K562 (cell line): ENCODE measurements at regions not wholly inside any gene's neighbourhood (a gene's known extent, or its start where the extent isn't known, plus 50 kb on each side); places are given as distances from the start of the nearest gene placed in this dataset.

ENCODE experiments used
- ETS2 ChIP-seq: IDR thresholded peaks from 2 replicates; pipeline ENCODE4 v1.6.1; 2016; ENCODE audit warnings: borderline replicate concordance, missing genetic modification characterization, mild to moderate bottlenecking, moderate library complexity, missing compliant biosample characterization; ENCODE audit not compliant: poor library complexity, severe bottlenecking
- GATAD2B ChIP-seq: fragments of 450-650 bp; IDR thresholded peaks from 2 replicates; pipeline ENCODE4 v1.6.1; 2017; ENCODE audit warnings: mild to moderate bottlenecking, borderline replicate concordance
- RAD21 ChIP-seq, 2 experiments: fragments of 250-450 bp in 1 of 2; fragments of 450-650 bp in 1 of 2; sonication (Bioruptor Pico) in 1 of 2; formaldehyde crosslinking in 1 of 2; IDR thresholded peaks in 1 of 2; conservative IDR thresholded peaks in 1 of 2; 2 replicates each; pipeline versions ENCODE4 v1.4.0 to v1.8.0; 2020 to 2022; ENCODE audit warnings: mild to moderate bottlenecking in 2 of 2, moderate library complexity in 1 of 2
- RFX7 ChIP-seq: fragments of 250-450 bp; sonication (Bioruptor Pico); IDR thresholded peaks from 2 replicates; pipeline ENCODE4 v1.5.1; 2021; ENCODE audit warnings: mild to moderate bottlenecking
- ZFP1 ChIP-seq: fragments of 450-650 bp; formaldehyde crosslinking; IDR thresholded peaks from 2 replicates; pipeline ENCODE4 v1.4.0; 2020; ENCODE audit warnings: mild to moderate bottlenecking, mixed read lengths
- TF ChIP-seq, protein P1 (sequence below), 3 experiments: fragments of 200-800 bp in 1 of 3; fragments of 250-450 bp in 1 of 3; fragments of 450-650 bp in 1 of 3; sonication (Bioruptor Pico) in 1 of 3; sonication (Bioruptor generic) in 1 of 3; formaldehyde crosslinking in 1 of 3; IDR thresholded peaks; 2 replicates each; pipeline versions ENCODE4 v1.6.1 to v1.8.0; 2016 to 2022; ENCODE audit warnings: mild to moderate bottlenecking in 2 of 3, missing genetic modification characterization in 2 of 3, missing compliant biosample characterization in 1 of 3, moderate library complexity in 1 of 3
- TF ChIP-seq, protein P2 (sequence below): fragments of 200-800 bp; sonication (Bioruptor generic); IDR thresholded peaks from 2 replicates; pipeline ENCODE4 v1.6.1; 2017; ENCODE audit warnings: missing genetic modification characterization, missing compliant biosample characterization
- TF ChIP-seq, protein P3 (sequence below): fragments of 450-650 bp; formaldehyde crosslinking; IDR thresholded peaks from 2 replicates; pipeline ENCODE4 v1.4.0; 2020; ENCODE audit warnings: mild to moderate bottlenecking, moderate library complexity
- TF ChIP-seq, protein P4 (sequence below), 2 experiments: fragments of 450-650 bp; formaldehyde crosslinking in 1 of 2; IDR thresholded peaks; 2 replicates each; pipeline versions ENCODE4 v1.4.0 to v1.6.1; 2014 to 2020; ENCODE audit warnings: mild to moderate bottlenecking in 2 of 2, borderline replicate concordance in 1 of 2, low read depth in 1 of 2

DNA sequence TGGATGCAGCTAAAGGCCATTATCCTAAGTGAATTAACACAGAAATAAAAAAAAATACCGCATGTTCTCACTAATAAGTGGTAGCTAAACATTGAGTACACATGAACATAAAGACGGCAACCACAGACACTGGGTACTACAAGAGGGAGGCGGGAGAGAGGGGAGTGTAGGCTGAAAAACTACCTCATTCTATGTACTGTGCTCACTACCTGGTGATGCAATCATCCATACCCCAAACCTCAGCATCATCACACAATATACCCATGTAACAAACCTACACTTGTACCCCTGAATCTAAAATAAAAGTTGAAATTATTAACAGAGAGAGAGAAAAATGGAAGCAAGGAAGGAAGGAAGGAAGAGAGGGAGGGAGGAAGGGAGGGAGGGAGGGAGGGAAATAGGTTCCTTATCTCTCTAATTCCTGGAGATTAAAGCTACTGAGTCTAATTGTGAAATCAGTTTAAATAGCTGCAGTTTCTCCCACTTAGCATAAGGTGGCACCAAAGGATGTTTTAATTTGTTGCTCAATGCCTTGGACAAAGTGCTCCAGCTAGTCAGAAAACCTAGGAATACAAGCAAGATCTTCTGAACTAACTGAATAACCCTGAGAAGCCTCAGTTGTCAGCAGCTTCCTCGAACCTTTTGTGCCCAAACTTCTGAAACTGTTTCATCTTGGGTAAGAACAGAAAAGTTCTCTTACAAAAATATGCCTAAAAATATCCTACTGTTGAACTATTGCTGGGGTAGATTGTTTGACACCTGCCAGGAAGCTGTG is 79.4 kb upstream of the ATP11B start (continued):
- TF ChIP-seq, protein P1, sequence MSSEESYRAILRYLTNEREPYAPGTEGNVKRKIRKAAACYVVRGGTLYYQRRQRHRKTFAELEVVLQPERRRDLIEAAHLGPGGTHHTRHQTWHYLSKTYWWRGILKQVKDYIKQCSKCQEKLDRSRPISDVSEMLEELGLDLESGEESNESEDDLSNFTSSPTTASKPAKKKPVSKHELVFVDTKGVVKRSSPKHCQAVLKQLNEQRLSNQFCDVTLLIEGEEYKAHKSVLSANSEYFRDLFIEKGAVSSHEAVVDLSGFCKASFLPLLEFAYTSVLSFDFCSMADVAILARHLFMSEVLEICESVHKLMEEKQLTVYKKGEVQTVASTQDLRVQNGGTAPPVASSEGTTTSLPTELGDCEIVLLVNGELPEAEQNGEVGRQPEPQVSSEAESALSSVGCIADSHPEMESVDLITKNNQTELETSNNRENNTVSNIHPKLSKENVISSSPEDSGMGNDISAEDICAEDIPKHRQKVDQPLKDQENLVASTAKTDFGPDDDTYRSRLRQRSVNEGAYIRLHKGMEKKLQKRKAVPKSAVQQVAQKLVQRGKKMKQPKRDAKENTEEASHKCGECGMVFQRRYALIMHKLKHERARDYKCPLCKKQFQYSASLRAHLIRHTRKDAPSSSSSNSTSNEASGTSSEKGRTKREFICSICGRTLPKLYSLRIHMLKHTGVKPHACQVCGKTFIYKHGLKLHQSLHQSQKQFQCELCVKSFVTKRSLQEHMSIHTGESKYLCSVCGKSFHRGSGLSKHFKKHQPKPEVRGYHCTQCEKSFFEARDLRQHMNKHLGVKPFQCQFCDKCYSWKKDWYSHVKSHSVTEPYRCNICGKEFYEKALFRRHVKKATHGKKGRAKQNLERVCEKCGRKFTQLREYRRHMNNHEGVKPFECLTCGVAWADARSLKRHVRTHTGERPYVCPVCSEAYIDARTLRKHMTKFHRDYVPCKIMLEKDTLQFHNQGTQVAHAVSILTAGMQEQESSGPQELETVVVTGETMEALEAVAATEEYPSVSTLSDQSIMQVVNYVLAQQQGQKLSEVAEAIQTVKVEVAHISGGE (CRISPR knock-in tag; IDR thresholded peaks at IDR 0.05): no peak
- no peak for TF ChIP-seq ETS2
- TF ChIP-seq, protein P2, sequence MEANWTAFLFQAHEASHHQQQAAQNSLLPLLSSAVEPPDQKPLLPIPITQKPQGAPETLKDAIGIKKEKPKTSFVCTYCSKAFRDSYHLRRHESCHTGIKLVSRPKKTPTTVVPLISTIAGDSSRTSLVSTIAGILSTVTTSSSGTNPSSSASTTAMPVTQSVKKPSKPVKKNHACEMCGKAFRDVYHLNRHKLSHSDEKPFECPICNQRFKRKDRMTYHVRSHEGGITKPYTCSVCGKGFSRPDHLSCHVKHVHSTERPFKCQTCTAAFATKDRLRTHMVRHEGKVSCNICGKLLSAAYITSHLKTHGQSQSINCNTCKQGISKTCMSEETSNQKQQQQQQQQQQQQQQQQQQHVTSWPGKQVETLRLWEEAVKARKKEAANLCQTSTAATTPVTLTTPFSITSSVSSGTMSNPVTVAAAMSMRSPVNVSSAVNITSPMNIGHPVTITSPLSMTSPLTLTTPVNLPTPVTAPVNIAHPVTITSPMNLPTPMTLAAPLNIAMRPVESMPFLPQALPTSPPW (CRISPR knock-in tag): no peak
- TF ChIP-seq RFX7 (CRISPR knock-in tag): no peak
- peak; percentile 88 to 91 for TF ChIP-seq RAD21 (CRISPR knock-in tag; conservative IDR thresholded peaks at IDR 0.05 in 1 of 2, IDR thresholded peaks at IDR 0.05 in 1 of 2)
- TF ChIP-seq, protein P3, sequence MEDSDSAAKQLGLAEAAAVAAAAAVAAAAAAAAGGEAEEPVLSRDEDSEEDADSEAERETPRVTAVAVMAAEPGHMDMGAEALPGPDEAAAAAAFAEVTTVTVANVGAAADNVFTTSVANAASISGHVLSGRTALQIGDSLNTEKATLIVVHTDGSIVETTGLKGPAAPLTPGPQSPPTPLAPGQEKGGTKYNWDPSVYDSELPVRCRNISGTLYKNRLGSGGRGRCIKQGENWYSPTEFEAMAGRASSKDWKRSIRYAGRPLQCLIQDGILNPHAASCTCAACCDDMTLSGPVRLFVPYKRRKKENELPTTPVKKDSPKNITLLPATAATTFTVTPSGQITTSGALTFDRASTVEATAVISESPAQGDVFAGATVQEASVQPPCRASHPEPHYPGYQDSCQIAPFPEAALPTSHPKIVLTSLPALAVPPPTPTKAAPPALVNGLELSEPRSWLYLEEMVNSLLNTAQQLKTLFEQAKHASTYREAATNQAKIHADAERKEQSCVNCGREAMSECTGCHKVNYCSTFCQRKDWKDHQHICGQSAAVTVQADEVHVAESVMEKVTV (CRISPR knock-in tag): peak; percentile 83
- no peak for TF ChIP-seq ZFP1 (CRISPR knock-in tag)
- TF ChIP-seq, protein P4, sequence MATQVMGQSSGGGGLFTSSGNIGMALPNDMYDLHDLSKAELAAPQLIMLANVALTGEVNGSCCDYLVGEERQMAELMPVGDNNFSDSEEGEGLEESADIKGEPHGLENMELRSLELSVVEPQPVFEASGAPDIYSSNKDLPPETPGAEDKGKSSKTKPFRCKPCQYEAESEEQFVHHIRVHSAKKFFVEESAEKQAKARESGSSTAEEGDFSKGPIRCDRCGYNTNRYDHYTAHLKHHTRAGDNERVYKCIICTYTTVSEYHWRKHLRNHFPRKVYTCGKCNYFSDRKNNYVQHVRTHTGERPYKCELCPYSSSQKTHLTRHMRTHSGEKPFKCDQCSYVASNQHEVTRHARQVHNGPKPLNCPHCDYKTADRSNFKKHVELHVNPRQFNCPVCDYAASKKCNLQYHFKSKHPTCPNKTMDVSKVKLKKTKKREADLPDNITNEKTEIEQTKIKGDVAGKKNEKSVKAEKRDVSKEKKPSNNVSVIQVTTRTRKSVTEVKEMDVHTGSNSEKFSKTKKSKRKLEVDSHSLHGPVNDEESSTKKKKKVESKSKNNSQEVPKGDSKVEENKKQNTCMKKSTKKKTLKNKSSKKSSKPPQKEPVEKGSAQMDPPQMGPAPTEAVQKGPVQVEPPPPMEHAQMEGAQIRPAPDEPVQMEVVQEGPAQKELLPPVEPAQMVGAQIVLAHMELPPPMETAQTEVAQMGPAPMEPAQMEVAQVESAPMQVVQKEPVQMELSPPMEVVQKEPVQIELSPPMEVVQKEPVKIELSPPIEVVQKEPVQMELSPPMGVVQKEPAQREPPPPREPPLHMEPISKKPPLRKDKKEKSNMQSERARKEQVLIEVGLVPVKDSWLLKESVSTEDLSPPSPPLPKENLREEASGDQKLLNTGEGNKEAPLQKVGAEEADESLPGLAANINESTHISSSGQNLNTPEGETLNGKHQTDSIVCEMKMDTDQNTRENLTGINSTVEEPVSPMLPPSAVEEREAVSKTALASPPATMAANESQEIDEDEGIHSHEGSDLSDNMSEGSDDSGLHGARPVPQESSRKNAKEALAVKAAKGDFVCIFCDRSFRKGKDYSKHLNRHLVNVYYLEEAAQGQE (IDR thresholded peaks at IDR 0.05; ENCODE audit: borderline replicate concordance): peak; percentile 77; the same call in 1 of the 2 replicates
- TF ChIP-seq, protein P4 (CRISPR knock-in tag; IDR thresholded peaks at IDR 0.05; ENCODE audit: low read depth): no peak
- no peak for TF ChIP-seq GATAD2B
